Endothelial cell of umbilical vein (primary cell): ENCODE measurements at regions not wholly inside any gene's neighbourhood (a gene's known extent, or its start where the extent isn't known, plus 50 kb on each side); places are given as distances from the start of the nearest gene placed in this dataset.

Source experiments
- BruUV-seq: library from RNA; stranded (reverse); fragments of 400-500 nt; replicated peaks from 2 replicates; lab custom pipeline; 2021; lab: Mats Ljungman, UMichigan
- CTCF ChIA-PET: fragments of 300-600, 350-600 bp; sonication (Branson Sonifier 250); formaldehyde crosslinking; loops from one replicate; lab custom pipeline; 2021; ENCODE audit warnings: antibody characterized with exemption, inconsistent platforms; lab: Charles Lee
- POLR2A ChIA-PET: fragments of 300-600, 350-600 bp; sonication (Branson Sonifier 250); formaldehyde crosslinking; loops from one replicate; lab custom pipeline; 2021; ENCODE audit warnings: antibody characterized with exemption, inconsistent platforms; lab: Charles Lee
- DNase-seq: peaks from one replicate; pipeline ENCODE4 v3.0.0-alpha.2; 2011; ENCODE audit warnings: low read depth, low spot score
- FAIRE-seq: peaks from 2 replicates; lab custom pipeline; 2011; peaks lifted over from hg19 to GRCh38; lab: Jason Lieb, UNC
- H2AFZ ChIP-seq: 2 replicates; pipeline ENCODE4 v1.6.0; 2012; ENCODE audit warnings: low read depth, low read length, control low read depth, inconsistent platforms
- H3K27ac ChIP-seq: 2 replicates; pipeline ENCODE4 v1.5.1; 2011; ENCODE audit warnings: low read depth, mild to moderate bottlenecking, control low read depth, low read length, moderate library complexity; ENCODE audit not compliant: insufficient read depth
- H3K27me3 ChIP-seq, 2 experiments: 2 replicates each; pipeline versions ENCODE4 v1.6.0 to v1.6.1; 2011; ENCODE audit warnings: low read length in 2 of 2, mixed read lengths in 1 of 2; ENCODE audit not compliant: control insufficient read depth in 2 of 2, insufficient read depth in 2 of 2
- H3K36me3 ChIP-seq, 2 experiments: 2 replicates in 1 of 2; 3 replicates in 1 of 2; pipeline ENCODE4 v1.5.1; 2011; ENCODE audit warnings: low read length in 2 of 2, mild to moderate bottlenecking in 1 of 2, moderate library complexity in 1 of 2; ENCODE audit not compliant: control insufficient read depth in 2 of 2, insufficient read depth in 2 of 2; ENCODE audit errors: extremely low read depth in 1 of 2
- H3K4me1 ChIP-seq: 3 replicates; pipeline ENCODE4 v1.5.1; 2011; ENCODE audit warnings: mild to moderate bottlenecking, low read length; ENCODE audit not compliant: control insufficient read depth, insufficient read depth; ENCODE audit errors: extremely low read depth
- H3K4me2 ChIP-seq: 2 replicates; pipeline ENCODE4 v1.6.1; 2011; ENCODE audit warnings: low read length, control low read depth, mixed read lengths; ENCODE audit not compliant: insufficient read depth
- H3K4me3 ChIP-seq, 3 experiments: fragments of 200-600 bp in 1 of 3; sonication (generic), shearing (Covaris generic) in 1 of 3; replicated peaks in 1 of 3; 2 replicates each; pipeline ENCODE4 v1.5.1; 2011 to 2016; ENCODE audit warnings: control low read depth in 3 of 3, low read length in 3 of 3, mild to moderate bottlenecking in 2 of 3, inconsistent platforms in 1 of 3, low read depth in 1 of 3, moderate library complexity in 1 of 3; ENCODE audit not compliant: insufficient read depth in 1 of 3
- H3K79me2 ChIP-seq: 2 replicates; pipeline ENCODE4 v1.6.0; 2012; ENCODE audit warnings: low read length, inconsistent platforms; ENCODE audit not compliant: control insufficient read depth, insufficient read depth
- H3K9ac ChIP-seq: replicated peaks from 2 replicates; pipeline ENCODE3; 2011; ENCODE audit warnings: low read length, control low read depth; ENCODE audit not compliant: insufficient read depth; ENCODE audit errors: extremely low read depth
- H3K9me1 ChIP-seq: replicated peaks from 3 replicates; pipeline ENCODE4 v1.6.0; 2011; ENCODE audit warnings: mild to moderate bottlenecking, low read length; ENCODE audit not compliant: control insufficient read depth, insufficient read depth; ENCODE audit errors: extremely low read depth
- H3K9me3 ChIP-seq: replicated peaks from 2 replicates; pipeline ENCODE4 v1.5.1; 2012; ENCODE audit warnings: low read length, inconsistent platforms; ENCODE audit not compliant: control insufficient read depth, insufficient read depth
- H4K20me1 ChIP-seq: replicated peaks from 2 replicates; pipeline ENCODE3; 2011; ENCODE audit warnings: mild to moderate bottlenecking, low read length; ENCODE audit not compliant: control insufficient read depth, insufficient read depth; ENCODE audit errors: extremely low read depth
- EZH2 ChIP-seq: IDR thresholded peaks from 2 replicates; pipeline ENCODE4 v1.6.1; 2012; ENCODE audit warnings: borderline replicate concordance, low read depth, mild to moderate bottlenecking, moderate library complexity, low read length, inconsistent platforms; ENCODE audit not compliant: severe bottlenecking
- FOS ChIP-seq: IDR thresholded peaks from 2 replicates; pipeline ENCODE4 v1.6.1; 2011; ENCODE audit warnings: mild to moderate bottlenecking, low read length, moderate library complexity, borderline replicate concordance; ENCODE audit not compliant: insufficient read depth
- GATA2 ChIP-seq: IDR thresholded peaks from 2 replicates; pipeline ENCODE4 v1.7.0; 2011; ENCODE audit warnings: low read depth, mild to moderate bottlenecking, moderate library complexity, mixed read lengths, low read length; ENCODE audit not compliant: insufficient read length, insufficient read depth
- JUN ChIP-seq: IDR thresholded peaks from 2 replicates; pipeline ENCODE4 v1.6.1; 2011; ENCODE audit warnings: borderline replicate concordance, low read depth; ENCODE audit not compliant: insufficient read length, insufficient read depth
- MYC ChIP-seq: IDR thresholded peaks from one replicate; pipeline ENCODE4 v1.6.1; 2011; ENCODE audit warnings: mild to moderate bottlenecking, low read depth, low read length
- POLR2A ChIP-seq: IDR thresholded peaks from 2 replicates; pipeline ENCODE4 v1.6.1; 2012; ENCODE audit warnings: low read depth, mild to moderate bottlenecking, control low read depth, low read length
- POLR2AphosphoS5 ChIP-seq: IDR thresholded peaks from 2 replicates; pipeline ENCODE4 v1.6.1; 2012; ENCODE audit warnings: low read depth, mild to moderate bottlenecking, control low read depth, low read length, moderate library complexity; ENCODE audit not compliant: insufficient read depth
- dilution Hi-C: fragments of 300-500 bp; cut with MboI; formaldehyde crosslinking; loops from one replicate; pipeline ENCODE4 v1.15.0; 2019; ENCODE audit warnings: low sequenced_read_pairs; ENCODE audit not compliant: extremely low pct_ligation_motif_present
- intact Hi-C: fragments of 100-400 bp; cut with micrococcal nuclease; formaldehyde crosslinking; loops from one replicate; pipeline ENCODE4 v1.10.0; 2022
- TF ChIP-seq, protein P1 (sequence below): IDR thresholded peaks from 2 replicates; pipeline ENCODE4 v1.6.1; 2011; ENCODE audit not compliant: insufficient read depth, insufficient read length
- TF ChIP-seq, protein P2 (sequence below), 2 donors: IDR thresholded peaks; 1 replicate in 1 of 2; 2 replicates in 1 of 2; pipeline ENCODE4 v1.5.1; 2011; ENCODE audit warnings: low read length in 2 of 2, mild to moderate bottlenecking in 2 of 2, moderate library complexity in 2 of 2, control low read depth in 1 of 2, inconsistent platforms in 1 of 2, low read depth in 1 of 2; ENCODE audit not compliant: insufficient read depth in 1 of 2; ENCODE audit errors: extremely low read depth in 1 of 2

DNA sequence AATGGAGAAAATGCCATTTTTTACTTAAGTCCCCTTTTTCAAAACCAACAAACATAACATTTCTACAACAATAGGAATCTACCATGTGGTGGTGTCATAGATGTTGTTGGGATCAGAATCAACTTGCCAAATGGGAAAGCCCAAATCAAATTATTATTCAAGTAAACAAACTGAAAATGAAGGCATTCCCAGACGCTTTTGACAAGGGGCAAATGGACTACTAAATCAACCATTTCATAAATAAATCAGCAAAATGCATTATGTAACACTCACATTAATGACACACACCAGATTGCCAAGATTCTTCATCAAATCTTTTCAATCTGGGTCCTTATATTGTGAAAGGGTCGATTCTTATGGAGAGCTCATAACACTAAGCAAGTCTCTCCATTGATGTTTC lies 375.6 kb downstream of the KIF16B start:
- dilution Hi-C loops (no loop called here), intact Hi-C loops (no loop called here)
- ChIA-PET CTCF (no interaction called here), POLR2A (no interaction called here)
- no peak overlapping the region for H2AFZ ChIP-seq
- peaks cover 6% of the 10 kb centered on the region for H3K9me3 ChIP-seq
- H3K27ac ChIP-seq: no peak overlapping the region
- TF ChIP-seq POLR2AphosphoS5: no peak
- no peak for TF ChIP-seq FOS
- TF ChIP-seq GATA2: no peak
- no peak for TF ChIP-seq JUN
- TF ChIP-seq, protein P1, sequence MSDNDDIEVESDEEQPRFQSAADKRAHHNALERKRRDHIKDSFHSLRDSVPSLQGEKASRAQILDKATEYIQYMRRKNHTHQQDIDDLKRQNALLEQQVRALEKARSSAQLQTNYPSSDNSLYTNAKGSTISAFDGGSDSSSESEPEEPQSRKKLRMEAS: no peak
- TF ChIP-seq POLR2A: no peak
- no peak for TF ChIP-seq EZH2
- no peak overlapping the region for H3K4me2 ChIP-seq
- DNase-seq (no peak), FAIRE-seq (no peak)
- no peaks in the 10 kb centered on the region for H3K36me3 ChIP-seq
- no peaks in the 10 kb centered on the region for H3K79me2 ChIP-seq
- H3K9me1 ChIP-seq: no peaks in the 10 kb centered on the region
- no peak overlapping the region for H3K9ac ChIP-seq
- H4K20me1 ChIP-seq: no peaks in the 10 kb centered on the region
- H3K4me3 ChIP-seq: no peak overlapping the region
- BruUV-seq: no TSS peak
- no peaks in the 10 kb centered on the region for H3K4me1 ChIP-seq
- no peaks in the 10 kb centered on the region for H3K27me3 ChIP-seq

DNA sequence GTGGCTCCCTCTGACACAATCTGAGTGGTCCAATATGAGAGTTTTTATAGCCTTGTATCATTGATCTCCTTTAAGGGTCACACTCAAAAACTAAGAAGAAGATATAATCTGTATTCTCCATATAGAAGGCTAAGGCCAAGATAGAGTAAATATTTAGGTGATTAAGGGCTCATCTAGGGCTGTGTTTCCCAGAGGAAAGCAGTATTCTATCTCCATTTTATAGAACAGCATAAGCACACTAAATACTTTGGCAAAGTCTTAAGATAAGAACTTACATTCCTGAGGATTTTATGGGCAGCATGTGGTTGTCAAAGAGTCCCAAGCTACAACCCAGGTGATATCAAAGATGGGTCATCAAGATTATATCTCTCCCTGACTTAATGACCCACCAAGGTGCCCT lies 377.6 kb downstream of the KIF16B start:
- intact Hi-C loops (no loop called here), dilution Hi-C loops (no loop called here)
- no peak for FAIRE-seq
- Histone ChIP-seq H3K9me3 (peaks cover 4% of the 10 kb centered on the region), H3K27me3 (no peaks in the 10 kb centered on the region), H3K9me1 (no peaks in the 10 kb centered on the region), H2AFZ (no peak overlapping the region), H3K36me3 (no peaks in the 10 kb centered on the region), H3K9ac (no peak overlapping the region), H3K79me2 (no peaks in the 10 kb centered on the region), H3K27ac (no peak overlapping the region), H3K4me1 (no peaks in the 10 kb centered on the region), H4K20me1 (no peaks in the 10 kb centered on the region), H3K4me3 (no peak overlapping the region), H3K4me2 (no peak overlapping the region)
- no peak for DNase-seq
- TF ChIP-seq JUN (no peak), GATA2 (no peak), FOS (no peak), POLR2A (no peak), MYC (no peak)
- TF ChIP-seq, protein P2, sequence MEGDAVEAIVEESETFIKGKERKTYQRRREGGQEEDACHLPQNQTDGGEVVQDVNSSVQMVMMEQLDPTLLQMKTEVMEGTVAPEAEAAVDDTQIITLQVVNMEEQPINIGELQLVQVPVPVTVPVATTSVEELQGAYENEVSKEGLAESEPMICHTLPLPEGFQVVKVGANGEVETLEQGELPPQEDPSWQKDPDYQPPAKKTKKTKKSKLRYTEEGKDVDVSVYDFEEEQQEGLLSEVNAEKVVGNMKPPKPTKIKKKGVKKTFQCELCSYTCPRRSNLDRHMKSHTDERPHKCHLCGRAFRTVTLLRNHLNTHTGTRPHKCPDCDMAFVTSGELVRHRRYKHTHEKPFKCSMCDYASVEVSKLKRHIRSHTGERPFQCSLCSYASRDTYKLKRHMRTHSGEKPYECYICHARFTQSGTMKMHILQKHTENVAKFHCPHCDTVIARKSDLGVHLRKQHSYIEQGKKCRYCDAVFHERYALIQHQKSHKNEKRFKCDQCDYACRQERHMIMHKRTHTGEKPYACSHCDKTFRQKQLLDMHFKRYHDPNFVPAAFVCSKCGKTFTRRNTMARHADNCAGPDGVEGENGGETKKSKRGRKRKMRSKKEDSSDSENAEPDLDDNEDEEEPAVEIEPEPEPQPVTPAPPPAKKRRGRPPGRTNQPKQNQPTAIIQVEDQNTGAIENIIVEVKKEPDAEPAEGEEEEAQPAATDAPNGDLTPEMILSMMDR (IDR thresholded peaks at IDR 0.05; ENCODE audit: extremely low read depth in 1 of 2, insufficient read depth in 1 of 2, low read depth in 1 of 2, low read length in 2 of 2): no peak
- CTCF ChIA-PET: no interaction called here
- BruUV-seq: no TSS peak
- POLR2A ChIA-PET: no interaction called here
